HG03571 (cell line): ENCODE measurements at regions not wholly inside any gene's neighbourhood (a gene's known extent, or its start where the extent isn't known, plus 50 kb on each side); places are given as distances from the start of the nearest gene placed in this dataset.

Source experiments
- ATAC-seq: cut with Tn5 transposase; IDR thresholded peaks from one replicate; pipeline ENCODE4 v1.9.1; 2021; ENCODE audit not compliant: unreplicated experiment

DNA sequence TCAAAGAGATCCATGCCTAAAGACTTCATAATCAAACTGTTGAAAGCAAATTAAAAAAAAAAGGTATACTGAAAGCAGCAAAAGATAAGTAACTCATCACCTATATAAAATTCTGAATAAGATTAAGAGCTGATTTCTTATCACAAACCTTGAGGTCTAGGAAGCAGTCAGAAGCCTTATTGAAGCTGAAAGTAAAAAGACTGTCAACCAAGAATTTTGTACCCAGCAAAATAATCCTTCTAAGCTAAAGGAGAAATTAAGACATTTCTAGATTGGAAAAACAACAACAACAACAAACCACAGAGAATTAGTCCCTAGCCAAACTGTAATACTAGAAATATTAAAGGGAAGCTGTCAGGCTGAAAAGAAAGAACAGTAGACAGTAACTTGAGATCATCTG lies 622.9 kb downstream of the PCDH7 start:
- no peak for ATAC-seq

GRCh38 chr4:31349907-31350306 lies 629.7 kb downstream of the PCDH7 start:
- ATAC-seq: no peak

DNA sequence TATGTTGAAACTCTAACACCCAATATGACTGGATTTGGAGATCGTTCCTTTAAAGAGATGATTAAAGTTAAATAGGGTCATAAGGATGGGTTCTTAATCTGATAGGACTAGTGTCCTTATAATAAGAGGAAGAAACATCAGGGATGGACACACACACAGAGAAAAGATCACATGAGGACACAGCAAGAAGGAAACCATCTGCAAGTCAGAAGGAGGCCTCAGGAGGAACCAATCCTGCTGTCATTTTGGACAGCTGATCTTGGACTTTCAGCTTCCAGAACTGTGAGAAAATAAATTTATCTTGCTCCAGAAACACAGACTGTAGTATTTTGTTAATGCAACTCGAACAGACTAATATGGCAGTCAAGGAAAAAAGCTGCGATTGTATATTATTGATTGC lies 631.5 kb downstream of the PCDH7 start:
- no peak for ATAC-seq

GRCh38 chr4:31356839-31357238 lies 636.7 kb downstream of the PCDH7 start:
- no peak for ATAC-seq

DNA sequence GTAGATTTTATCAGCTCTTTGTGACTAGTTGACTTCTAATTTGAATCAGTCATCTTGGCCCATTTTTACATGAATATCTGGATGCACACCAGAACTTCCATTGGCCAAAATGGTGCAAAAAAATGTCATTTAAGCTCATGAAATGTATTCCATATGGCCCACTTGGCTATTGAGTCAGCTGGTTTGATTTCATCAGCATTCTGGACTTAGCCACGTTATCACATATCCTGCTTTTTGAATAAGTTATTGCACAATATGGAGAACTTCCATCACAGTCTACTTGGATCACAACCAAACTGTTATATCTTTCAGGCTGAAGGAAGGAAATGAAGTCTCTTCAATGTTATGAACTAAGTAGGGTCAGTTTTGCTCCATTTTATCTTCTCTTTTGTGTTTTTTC lies 640.6 kb downstream of the PCDH7 start:
- no peak for ATAC-seq

DNA sequence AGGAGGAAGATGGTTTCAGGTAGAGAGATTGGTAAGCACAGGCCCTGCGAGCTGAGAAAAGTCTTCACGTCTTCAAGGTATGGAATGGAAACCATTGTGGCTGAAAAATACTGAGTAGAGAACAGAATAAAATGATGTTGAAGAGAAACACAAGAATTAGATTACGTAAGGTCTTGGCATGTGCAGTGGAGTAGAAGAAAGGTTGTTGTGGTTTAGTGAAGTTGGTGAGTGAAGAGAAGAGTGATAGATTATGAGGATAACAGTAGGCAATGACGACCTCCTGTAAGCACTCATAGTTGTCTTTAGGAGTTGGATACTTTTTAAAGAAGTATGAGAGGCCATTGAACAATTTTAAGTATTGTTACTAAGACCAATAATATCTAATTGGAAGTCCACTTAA lies 642.6 kb downstream of the PCDH7 start:
- no peak for ATAC-seq

- ATAC-seq: no peak
These were observed 645.0 kb downstream of the PCDH7 start for GRCh38 chr4:31365006-31365690.

DNA sequence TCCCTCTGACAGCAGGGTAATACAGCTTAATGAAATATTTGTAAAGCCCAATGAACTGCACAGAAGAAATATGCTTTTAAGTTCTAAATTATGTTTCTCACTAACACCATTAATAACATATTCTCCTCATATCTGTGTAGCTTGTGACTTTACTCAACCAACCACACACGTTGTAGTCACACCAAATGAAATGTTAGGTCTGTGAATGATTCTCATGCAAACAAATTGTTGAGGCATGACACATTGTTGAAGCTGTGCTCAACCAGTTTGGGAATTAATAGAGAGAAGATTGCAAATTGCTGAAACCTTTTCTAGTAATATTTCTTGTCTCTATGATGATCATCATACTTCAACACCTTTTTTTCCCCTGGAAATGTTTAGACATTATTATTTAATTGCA lies 645.9 kb downstream of the PCDH7 start:
- ATAC-seq: no peak

DNA sequence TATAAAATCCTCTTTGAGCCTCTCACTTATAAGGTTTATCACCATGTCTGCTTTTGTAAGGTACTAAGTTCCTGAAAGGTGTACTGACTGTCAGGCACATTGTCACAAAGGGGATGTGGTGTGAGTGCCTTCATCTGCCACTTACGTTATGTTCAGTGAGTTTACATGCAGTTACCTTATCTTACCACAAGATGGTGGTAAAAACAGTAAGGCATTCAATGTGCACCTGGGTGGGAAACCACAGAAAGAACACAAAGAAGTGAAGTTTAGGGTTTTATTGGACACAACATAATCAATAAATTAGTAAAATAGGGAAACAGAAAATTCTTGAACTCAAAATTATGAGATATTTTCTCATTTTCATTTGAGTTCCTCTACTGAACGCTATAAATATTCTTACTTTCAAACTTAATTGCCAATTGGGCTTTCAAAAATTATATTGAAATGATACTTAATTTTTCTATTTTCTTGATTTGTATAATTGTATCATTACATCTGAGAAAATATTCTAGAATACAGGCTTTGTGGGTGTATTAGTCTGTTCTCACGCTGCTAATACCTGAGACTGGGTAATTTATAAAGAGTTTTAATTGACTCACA lies 650.8 kb downstream of the PCDH7 start:
- ATAC-seq: no peak

DNA sequence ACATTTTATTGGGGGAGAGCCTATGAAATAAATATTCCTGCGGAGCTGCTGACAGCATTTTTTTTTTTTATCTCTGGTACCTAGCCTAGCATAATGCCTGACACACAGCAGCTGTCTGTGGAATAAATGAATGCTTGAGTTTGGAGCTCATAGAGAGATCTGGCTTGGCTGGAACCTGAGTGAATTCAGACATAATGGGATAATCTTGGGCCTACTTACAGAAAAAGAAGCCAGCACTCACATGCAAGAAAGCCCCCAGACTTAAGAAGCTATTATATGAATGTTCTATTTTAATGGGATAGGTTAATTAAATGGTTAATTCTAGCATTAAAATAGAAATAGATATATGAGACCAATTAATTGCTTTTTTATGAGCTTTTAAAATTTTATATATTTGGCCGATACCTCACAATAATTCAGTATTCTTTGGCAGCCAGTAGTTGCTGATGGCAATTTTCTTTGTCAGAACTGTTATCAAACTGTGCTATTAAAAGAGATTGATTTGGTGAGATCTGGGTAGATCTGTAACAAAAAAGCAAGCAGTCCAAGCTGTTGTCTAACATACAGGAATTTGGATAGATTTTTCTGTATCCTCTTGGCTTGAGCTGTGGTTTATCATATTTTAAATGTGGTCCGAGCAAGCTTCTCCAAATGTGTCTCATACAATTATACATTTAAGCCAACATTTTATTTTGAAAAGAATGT lies 654.2 kb downstream of the PCDH7 start:
- ATAC-seq: no peak

- no peak for ATAC-seq
These were observed 655.8 kb downstream of the PCDH7 start for GRCh38 chr4:31375936-31376335.

- no peak for ATAC-seq
These were observed 659.2 kb downstream of the PCDH7 start for GRCh38 chr4:31379364-31379763.

GRCh38 chr4:31383767-31384166 lies 663.6 kb downstream of the PCDH7 start:
- no peak for ATAC-seq

- no peak for ATAC-seq
These were observed 670.7 kb downstream of the PCDH7 start for GRCh38 chr4:31390849-31391248.

- ATAC-seq: no peak
These were observed 671.8 kb downstream of the PCDH7 start for GRCh38 chr4:31391976-31392375.

DNA sequence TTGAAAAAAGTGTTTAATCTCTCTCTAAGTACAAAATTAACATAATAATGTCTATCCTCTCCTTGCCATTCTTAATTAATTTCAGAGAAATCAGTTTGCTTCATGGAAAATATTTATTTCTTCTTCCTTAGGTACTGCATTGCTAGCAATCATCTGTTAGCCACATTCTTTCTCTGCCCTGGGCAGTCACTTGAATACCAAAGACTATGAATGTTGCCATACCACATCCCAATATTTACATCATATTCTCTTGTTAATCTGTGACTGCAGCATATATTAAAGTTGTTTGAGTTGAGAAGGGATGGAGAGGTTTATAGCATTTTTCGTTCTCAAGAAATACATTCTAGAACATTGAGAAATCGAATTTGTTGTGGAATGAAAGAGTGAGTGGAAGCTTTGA lies 672.8 kb downstream of the PCDH7 start:
- ATAC-seq: no peak

- no peak for ATAC-seq
These were observed 688.0 kb downstream of the PCDH7 start for GRCh38 chr4:31408121-31408520.

- no peak for ATAC-seq
These were observed 691.4 kb downstream of the PCDH7 start for GRCh38 chr4:31411565-31411964.

DNA sequence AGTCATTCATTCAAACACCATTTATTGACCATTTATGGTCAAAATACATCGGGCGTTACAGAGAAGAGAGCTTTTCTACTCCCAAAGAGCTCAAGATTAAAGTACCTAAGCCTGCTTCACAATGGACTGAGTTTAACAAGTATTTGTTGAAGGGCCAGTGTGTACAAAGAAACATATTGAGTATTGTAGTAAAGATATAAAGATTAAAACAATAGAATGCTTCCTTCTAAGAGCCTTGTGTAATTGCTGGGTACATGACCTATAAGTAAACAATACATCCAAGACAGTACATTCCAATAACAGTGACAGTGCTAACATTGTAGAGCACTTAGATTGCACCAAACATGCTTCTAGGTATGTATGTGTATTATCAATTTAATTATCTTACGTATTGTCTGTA lies 695.5 kb downstream of the PCDH7 start:
- no peak for ATAC-seq

DNA sequence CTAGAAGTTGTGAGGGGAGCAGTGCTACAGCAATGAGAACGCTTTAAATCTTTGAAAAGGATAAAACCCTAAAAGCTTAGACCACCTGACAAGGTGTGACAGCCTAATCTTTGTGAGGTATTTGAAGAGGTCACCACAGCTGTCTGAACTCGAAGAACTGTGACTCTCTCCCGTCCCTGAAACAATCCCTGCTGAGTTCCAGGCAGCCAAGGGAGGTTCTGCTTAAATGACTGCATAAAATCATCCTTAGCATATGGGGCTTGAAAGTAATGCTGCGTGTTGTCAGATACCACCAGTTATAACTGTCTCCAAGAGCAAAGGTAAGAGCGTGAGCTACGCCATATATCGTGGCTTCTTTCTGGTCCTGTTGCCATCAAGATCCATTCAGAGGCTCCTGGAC lies 696.3 kb downstream of the PCDH7 start:
- no peak for ATAC-seq

GRCh38 chr4:31417040-31417439 lies 696.9 kb downstream of the PCDH7 start:
- no peak for ATAC-seq

DNA sequence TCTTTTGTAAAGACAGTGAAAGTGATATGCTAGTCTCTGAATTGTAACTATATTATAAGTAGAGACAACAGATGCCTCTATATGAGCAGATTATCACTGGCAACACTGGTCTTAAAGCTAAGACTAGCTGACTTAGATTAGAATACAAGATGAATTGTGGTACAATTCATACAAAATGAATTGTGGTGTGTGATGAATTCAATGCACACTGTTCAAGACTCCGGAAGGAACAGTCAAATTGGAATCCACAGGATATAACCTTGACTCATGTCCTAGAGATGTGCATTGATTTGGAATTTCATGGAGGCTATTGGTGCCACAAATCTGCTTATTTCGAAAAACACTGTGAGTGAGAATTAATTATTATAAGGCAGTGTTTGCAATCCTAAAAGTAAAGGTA lies 701.8 kb downstream of the PCDH7 start:
- ATAC-seq: no peak
